Keratinocyte (primary cell): ENCODE measurements at regions not wholly inside any gene's neighbourhood (a gene's known extent, or its start where the extent isn't known, plus 50 kb on each side); places are given as distances from the start of the nearest gene placed in this dataset.

Source experiments
- DNase-seq: peaks from one replicate; pipeline ENCODE4 v3.0.0-alpha.2; 2011; ENCODE audit warnings: low read depth, missing footprints, low spot score
- FAIRE-seq: peaks from 2 replicates; lab custom pipeline; 2011; peaks lifted over from hg19 to GRCh38; lab: Jason Lieb, UNC
- H2AFZ ChIP-seq: 2 replicates; pipeline ENCODE4 v1.6.0; 2012; ENCODE audit warnings: low read length, control low read depth, inconsistent platforms; ENCODE audit not compliant: control insufficient read depth
- H3K27ac ChIP-seq: 2 replicates; pipeline ENCODE4 v1.5.1; 2011; ENCODE audit warnings: low read length; ENCODE audit not compliant: control insufficient read depth, insufficient read depth
- H3K27me3 ChIP-seq: 3 replicates; pipeline ENCODE4 v1.6.0; 2011; ENCODE audit warnings: low read length; ENCODE audit not compliant: control insufficient read depth, insufficient read depth; ENCODE audit errors: extremely low read depth
- H3K36me3 ChIP-seq, 2 experiments: 2 replicates in 1 of 2; 3 replicates in 1 of 2; pipeline ENCODE4 v1.5.1; 2011; ENCODE audit warnings: low read length in 2 of 2, mild to moderate bottlenecking in 1 of 2; ENCODE audit not compliant: control insufficient read depth in 2 of 2, insufficient read depth in 2 of 2; ENCODE audit errors: extremely low read depth in 1 of 2
- H3K4me1 ChIP-seq: 3 replicates; pipeline ENCODE4 v1.5.1; 2011; ENCODE audit warnings: low read length; ENCODE audit not compliant: control insufficient read depth, insufficient read depth; ENCODE audit errors: extremely low read depth
- H3K4me2 ChIP-seq: 3 replicates; pipeline ENCODE4 v1.6.0; 2011; ENCODE audit warnings: low read depth, low read length; ENCODE audit not compliant: control insufficient read depth, insufficient read depth; ENCODE audit errors: extremely low read depth
- H3K4me3 ChIP-seq, 3 experiments: fragments of 200-600 bp in 1 of 3; sonication (generic) in 1 of 3; 2 replicates in 2 of 3; 3 replicates in 1 of 3; pipeline ENCODE4 v1.5.1; 2011 to 2016; ENCODE audit warnings: low read length in 3 of 3, mild to moderate bottlenecking in 3 of 3, control low read depth in 2 of 3, inconsistent platforms in 1 of 3, low read depth in 1 of 3, mixed read lengths in 1 of 3, mixed run types in 1 of 3, moderate library complexity in 1 of 3; ENCODE audit not compliant: control insufficient read depth in 2 of 3, insufficient read depth in 2 of 3; ENCODE audit errors: extremely low read depth in 1 of 3
- H3K79me2 ChIP-seq: 2 replicates; pipeline ENCODE4 v1.6.0; 2012; ENCODE audit warnings: low read length; ENCODE audit not compliant: control insufficient read depth, insufficient read depth
- H3K9ac ChIP-seq: 3 replicates; pipeline ENCODE4 v1.6.0; 2011; ENCODE audit warnings: low read length; ENCODE audit not compliant: control insufficient read depth, insufficient read depth; ENCODE audit errors: extremely low read depth
- H3K9me1 ChIP-seq: 3 replicates; pipeline ENCODE4 v1.6.0; 2011; ENCODE audit warnings: low read length; ENCODE audit not compliant: control insufficient read depth, insufficient read depth; ENCODE audit errors: extremely low read depth
- H3K9me3 ChIP-seq: 2 replicates; pipeline ENCODE4 v1.5.1; 2012; ENCODE audit warnings: low read depth, low read length; ENCODE audit not compliant: control insufficient read depth
- H4K20me1 ChIP-seq: 3 replicates; pipeline ENCODE4 v1.6.0; 2011; ENCODE audit warnings: low read length; ENCODE audit not compliant: control insufficient read depth, insufficient read depth; ENCODE audit errors: extremely low read depth
- EZH2 ChIP-seq: IDR thresholded peaks from one replicate; pipeline ENCODE4 v1.6.1; 2012; ENCODE audit warnings: inconsistent platforms, mild to moderate bottlenecking, low read length, moderate library complexity
- dilution Hi-C: fragments of 300-500 bp; cut with MboI; formaldehyde crosslinking; loops from one replicate; pipeline ENCODE4 v1.7.0; 2020; ENCODE audit warnings: low sequenced_read_pairs; ENCODE audit not compliant: extremely low pct_ligation_motif_present
- TF ChIP-seq, protein P1 (sequence below), 3 experiments: IDR thresholded peaks in 1 of 3; conservative IDR thresholded peaks in 1 of 3; optimal IDR thresholded peaks in 1 of 3; 2 replicates in 2 of 3; 3 replicates in 1 of 3; pipeline versions ENCODE3 to v1.5.1; 2011; ENCODE audit warnings: low read length in 3 of 3, mild to moderate bottlenecking in 3 of 3, moderate library complexity in 2 of 3, control low read depth in 1 of 3, inconsistent platforms in 1 of 3; ENCODE audit not compliant: insufficient read depth in 2 of 3; ENCODE audit errors: extremely low read depth in 1 of 3

DNA sequence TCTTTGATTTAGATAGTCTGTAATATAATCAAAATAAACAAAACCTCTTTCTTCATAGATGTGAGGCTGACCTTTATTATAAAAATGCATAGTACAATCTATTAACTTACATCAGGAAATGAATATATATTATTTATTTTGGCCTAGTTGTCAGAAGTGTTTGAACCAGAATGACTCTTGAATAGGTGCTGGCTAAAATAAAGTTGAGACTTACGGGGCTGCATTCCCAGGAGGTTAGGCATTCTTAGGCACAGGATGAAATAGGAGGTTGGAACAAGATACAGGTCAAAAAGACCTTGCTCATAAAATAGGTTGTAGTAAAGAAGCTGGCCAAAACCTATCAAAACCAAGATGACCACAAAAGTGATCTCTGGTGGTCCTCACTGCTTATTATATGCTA lies 1193.3 kb upstream of the IGFBP7 start:
- Histone ChIP-seq H3K9me1 (no peaks in the 10 kb centered on the region), H4K20me1 (no peaks in the 10 kb centered on the region), H3K27ac (no peak overlapping the region), H3K9ac (no peak overlapping the region), H3K27me3 (no peaks in the 10 kb centered on the region), H3K36me3 (no peaks in the 10 kb centered on the region), H2AFZ (no peak overlapping the region), H3K4me1 (no peaks in the 10 kb centered on the region), H3K79me2 (no peaks in the 10 kb centered on the region), H3K4me2 (no peak overlapping the region), H3K4me3 (no peak overlapping the region), H3K9me3 (no peaks in the 10 kb centered on the region)
- FAIRE-seq (no peak), DNase-seq (no peak)
- dilution Hi-C loops, result no loop called here
- TF ChIP-seq, protein P1, sequence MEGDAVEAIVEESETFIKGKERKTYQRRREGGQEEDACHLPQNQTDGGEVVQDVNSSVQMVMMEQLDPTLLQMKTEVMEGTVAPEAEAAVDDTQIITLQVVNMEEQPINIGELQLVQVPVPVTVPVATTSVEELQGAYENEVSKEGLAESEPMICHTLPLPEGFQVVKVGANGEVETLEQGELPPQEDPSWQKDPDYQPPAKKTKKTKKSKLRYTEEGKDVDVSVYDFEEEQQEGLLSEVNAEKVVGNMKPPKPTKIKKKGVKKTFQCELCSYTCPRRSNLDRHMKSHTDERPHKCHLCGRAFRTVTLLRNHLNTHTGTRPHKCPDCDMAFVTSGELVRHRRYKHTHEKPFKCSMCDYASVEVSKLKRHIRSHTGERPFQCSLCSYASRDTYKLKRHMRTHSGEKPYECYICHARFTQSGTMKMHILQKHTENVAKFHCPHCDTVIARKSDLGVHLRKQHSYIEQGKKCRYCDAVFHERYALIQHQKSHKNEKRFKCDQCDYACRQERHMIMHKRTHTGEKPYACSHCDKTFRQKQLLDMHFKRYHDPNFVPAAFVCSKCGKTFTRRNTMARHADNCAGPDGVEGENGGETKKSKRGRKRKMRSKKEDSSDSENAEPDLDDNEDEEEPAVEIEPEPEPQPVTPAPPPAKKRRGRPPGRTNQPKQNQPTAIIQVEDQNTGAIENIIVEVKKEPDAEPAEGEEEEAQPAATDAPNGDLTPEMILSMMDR (optimal IDR thresholded peaks at IDR 0.05 in 1 of 3, IDR thresholded peaks at IDR 0.05 in 1 of 3, conservative IDR thresholded peaks at IDR 0.05 in 1 of 3; ENCODE audit: extremely low read depth in 1 of 3, insufficient read depth in 2 of 3, low read length in 3 of 3), result no peak
- no peak for TF ChIP-seq EZH2

DNA sequence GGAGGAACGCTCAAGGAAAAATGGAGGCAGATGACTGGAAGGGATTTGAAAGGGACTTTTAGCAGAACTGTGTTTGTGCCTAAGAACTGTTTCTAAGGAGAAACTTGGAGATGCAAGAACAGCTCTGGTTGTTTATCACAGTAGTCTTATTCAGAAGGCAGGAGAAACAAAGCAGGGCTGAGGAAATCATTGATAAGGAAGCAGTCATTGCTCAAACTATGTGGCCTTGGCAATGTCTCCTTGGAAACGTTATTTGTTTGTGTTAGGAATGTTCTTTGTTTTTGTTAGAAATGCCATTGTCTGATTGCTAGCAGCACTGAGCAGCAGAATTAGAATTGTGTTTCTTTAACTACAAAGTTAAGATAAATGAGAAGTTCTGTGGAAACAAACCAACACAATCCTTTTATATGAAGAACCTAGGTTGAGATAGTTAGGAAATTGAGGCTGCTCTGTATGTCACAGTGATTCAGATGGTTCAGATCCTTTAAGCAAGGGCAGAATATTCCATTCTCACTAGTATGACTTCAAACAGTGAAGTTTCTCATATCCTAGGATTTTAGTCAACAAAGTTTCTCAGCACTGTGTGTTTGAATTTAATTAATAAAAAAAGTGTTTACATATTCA lies 1191.3 kb upstream of the IGFBP7 start:
- Histone ChIP-seq H3K36me3 (no peaks in the 10 kb centered on the region), H3K4me1 (no peaks in the 10 kb centered on the region), H3K79me2 (no peaks in the 10 kb centered on the region), H3K27me3 (no peaks in the 10 kb centered on the region), H3K27ac (no peak overlapping the region), H3K9ac (no peak overlapping the region), H3K4me2 (no peak overlapping the region), H3K9me1 (no peaks in the 10 kb centered on the region), H3K4me3 (no peak overlapping the region), H3K9me3 (no peaks in the 10 kb centered on the region), H4K20me1 (no peaks in the 10 kb centered on the region), H2AFZ (no peak overlapping the region)
- no peak for FAIRE-seq
- dilution Hi-C loops, result no loop called here
- TF ChIP-seq, protein P1 (optimal IDR thresholded peaks at IDR 0.05 in 1 of 3, IDR thresholded peaks at IDR 0.05 in 1 of 3, conservative IDR thresholded peaks at IDR 0.05 in 1 of 3; ENCODE audit: extremely low read depth in 1 of 3, insufficient read depth in 2 of 3, low read length in 3 of 3), result no peak
- TF ChIP-seq EZH2, result no peak
- no peak for DNase-seq
